ENCODE measurements at regions not wholly inside any gene's neighbourhood (a gene's known extent, or its start where the extent isn't known, plus 50 kb on each side); places are given as distances from the start of the nearest gene placed in this dataset.
"Not testable (repeated sequence)": the region's sequence is repeated elsewhere in the genome, so short reads cannot be mapped to it uniquely, and the experiment has no call there.

GRCh38 chr3:177764377-177764912 is 567.2 kb upstream of the TBL1XR1 start:
- no peak for DNase-seq

- no peak for DNase-seq
Observed at GRCh38 chr3:177764933-177765332, 567.7 kb upstream of the TBL1XR1 start.

GRCh38 chr3:177770383-177771230 is 573.3 kb upstream of the TBL1XR1 start:
- DNase-seq = no peak

GRCh38 chr3:177771780-177772179 is 574.5 kb upstream of the TBL1XR1 start:
- no peak for DNase-seq

GRCh38 chr3:177772908-177773557 is 575.8 kb upstream of the TBL1XR1 start:
- no peak for DNase-seq

GRCh38 chr3:177773717-177774116 is 576.4 kb upstream of the TBL1XR1 start:
- DNase-seq = no peak

- DNase-seq = no peak
Observed at GRCh38 chr3:177776661-177777101, 579.4 kb upstream of the TBL1XR1 start.

GRCh38 chr3:177777699-177778098 is 580.4 kb upstream of the TBL1XR1 start:
- DNase-seq = peak; percentile 67

- DNase-seq = no peak
Observed at GRCh38 chr3:177778633-177779032, 581.4 kb upstream of the TBL1XR1 start.

GRCh38 chr3:177781686-177782161 is 584.4 kb upstream of the TBL1XR1 start:
- no peak for DNase-seq

- no peak for DNase-seq
Observed at GRCh38 chr3:177783338-177783737, 586.1 kb upstream of the TBL1XR1 start.

- no peak for DNase-seq
Observed at GRCh38 chr3:177783767-177784166, 586.5 kb upstream of the TBL1XR1 start.

GRCh38 chr3:177787279-177788041 is 590.2 kb upstream of the TBL1XR1 start:
- no peak for DNase-seq

GRCh38 chr3:177789500-177789899 is 592.2 kb upstream of the TBL1XR1 start:
- DNase-seq = no peak

GRCh38 chr3:177792311-177793030 is 595.2 kb upstream of the TBL1XR1 start:
- no peak for DNase-seq

GRCh38 chr3:177793451-177793850 is 596.2 kb upstream of the TBL1XR1 start:
- DNase-seq = no peak

- no peak for DNase-seq
Observed at GRCh38 chr3:177795216-177795615, 597.9 kb upstream of the TBL1XR1 start.

GRCh38 chr3:177795859-177796258 is 598.6 kb upstream of the TBL1XR1 start:
- no peak for DNase-seq

GRCh38 chr3:177800147-177800546 is 602.9 kb upstream of the TBL1XR1 start:
- DNase-seq = not testable (repeated sequence)

- no peak for DNase-seq
Observed at GRCh38 chr3:177800561-177800960, 603.3 kb upstream of the TBL1XR1 start.

- DNase-seq = no peak
Observed at GRCh38 chr3:177802151-177802900, 605.0 kb upstream of the TBL1XR1 start.

- no peak for DNase-seq
Observed at GRCh38 chr3:177803500-177803899, 606.2 kb upstream of the TBL1XR1 start.

Data from COR-L47 (cell line).